HG02642 (cell line): ENCODE measurements at regions not wholly inside any gene's neighbourhood (a gene's known extent, or its start where the extent isn't known, plus 50 kb on each side); places are given as distances from the start of the nearest gene placed in this dataset.
"Not testable (repeated sequence)": the region's sequence is repeated elsewhere in the genome, so short reads cannot be mapped to it uniquely, and the experiment has no call there.

ENCODE experiments used
- ATAC-seq: cut with Tn5 transposase; IDR thresholded peaks from one replicate; pipeline ENCODE4 v1.9.1; 2021; ENCODE audit warnings: mild to moderate bottlenecking; ENCODE audit not compliant: unreplicated experiment, poor library complexity

DNA sequence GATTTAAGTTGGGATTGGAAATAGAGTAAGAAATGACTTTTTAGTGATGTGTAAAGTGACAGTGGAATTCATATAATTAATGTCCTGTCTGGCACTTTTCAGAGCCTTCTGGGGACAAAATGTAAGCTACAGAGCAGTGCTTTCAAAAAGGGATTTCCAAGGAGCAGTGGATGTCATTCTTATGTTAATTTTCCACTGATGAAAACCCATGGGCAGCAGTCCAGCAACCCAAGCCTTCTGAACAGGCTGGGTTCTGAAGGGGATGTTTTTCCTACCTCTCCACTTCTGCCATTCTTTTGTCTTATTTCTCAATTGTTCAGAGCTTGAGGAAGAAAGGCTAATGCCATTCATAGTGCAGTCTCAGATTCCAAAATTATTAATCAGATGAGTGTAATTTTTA, 717.6 kb upstream of the HS3ST1 start:
- no peak for ATAC-seq

DNA sequence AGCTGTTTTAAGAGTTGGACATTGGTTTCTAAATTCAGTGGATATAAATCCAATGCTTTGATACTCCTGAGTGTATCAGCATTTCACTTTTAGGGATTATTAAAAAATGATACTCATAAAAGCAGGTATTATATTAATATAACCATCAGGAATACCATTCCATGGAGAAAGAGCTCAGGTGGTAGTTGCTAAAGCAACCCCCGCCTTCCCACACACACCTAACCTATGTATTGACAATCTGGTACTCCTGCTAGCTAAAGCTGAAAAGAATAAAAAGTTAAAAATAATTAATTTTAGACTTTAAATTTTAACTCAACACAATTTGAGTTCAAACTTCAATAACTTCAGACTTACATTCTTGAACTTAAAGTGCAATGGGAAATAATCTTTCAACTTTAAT, 717.1 kb upstream of the HS3ST1 start:
- no peak for ATAC-seq

DNA sequence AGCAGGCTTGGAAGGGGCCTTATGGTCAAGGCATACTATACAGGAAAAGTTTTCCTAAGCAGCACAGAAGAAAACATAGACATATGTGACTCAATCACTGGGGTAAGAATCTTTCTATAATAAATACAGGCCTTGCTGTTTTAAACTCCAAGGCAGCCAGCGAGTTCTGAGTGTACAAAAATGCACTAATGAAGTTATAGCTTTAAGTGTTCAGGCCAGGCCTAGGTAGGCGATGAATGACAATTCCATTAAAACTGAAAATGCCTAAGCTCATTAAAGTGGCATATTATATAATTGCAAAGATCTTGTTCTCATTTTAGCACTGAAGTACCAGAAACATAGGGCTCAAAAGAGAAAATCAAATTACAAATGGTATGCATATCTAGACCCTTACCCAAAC, 716.4 kb upstream of the HS3ST1 start:
- no peak for ATAC-seq

DNA sequence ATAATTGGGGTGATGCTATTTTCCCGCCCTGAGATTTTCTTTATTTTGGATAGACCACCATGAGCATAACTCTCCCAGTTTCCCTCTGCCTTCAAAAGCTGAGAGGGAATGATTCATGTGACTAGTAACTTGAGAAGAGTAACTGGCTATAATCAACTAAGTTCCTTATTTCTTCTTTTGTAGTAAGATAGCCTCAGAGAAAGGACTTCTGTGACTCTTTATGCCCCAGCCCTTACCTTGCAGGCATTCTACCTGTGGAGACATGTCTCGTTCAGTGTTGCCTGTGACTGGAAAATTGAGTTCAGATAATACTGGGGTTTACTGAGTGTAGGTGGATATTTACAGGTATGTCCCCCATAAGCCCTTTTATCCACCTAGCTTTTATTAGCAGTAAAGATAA, 715.4 kb upstream of the HS3ST1 start:
- no peak for ATAC-seq

DNA sequence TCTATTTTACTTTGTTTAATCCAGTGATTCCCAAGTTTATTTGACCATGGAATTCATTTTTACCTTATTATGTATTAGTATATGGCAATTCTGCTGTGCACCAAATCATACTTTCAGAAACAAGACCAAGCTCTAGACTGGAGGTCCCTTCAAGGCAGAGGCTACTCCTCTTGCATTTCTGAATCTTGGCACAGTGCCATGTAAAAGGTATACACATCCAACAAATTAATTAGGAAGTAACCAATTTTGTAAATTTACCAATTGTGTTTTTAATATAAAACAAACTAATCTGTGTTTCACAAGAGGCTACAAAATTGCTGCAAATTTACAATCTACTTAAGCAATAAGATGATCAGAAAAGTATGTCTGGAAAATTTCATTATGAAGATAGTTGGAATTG, 712.2 kb upstream of the HS3ST1 start:
- no peak for ATAC-seq

DNA sequence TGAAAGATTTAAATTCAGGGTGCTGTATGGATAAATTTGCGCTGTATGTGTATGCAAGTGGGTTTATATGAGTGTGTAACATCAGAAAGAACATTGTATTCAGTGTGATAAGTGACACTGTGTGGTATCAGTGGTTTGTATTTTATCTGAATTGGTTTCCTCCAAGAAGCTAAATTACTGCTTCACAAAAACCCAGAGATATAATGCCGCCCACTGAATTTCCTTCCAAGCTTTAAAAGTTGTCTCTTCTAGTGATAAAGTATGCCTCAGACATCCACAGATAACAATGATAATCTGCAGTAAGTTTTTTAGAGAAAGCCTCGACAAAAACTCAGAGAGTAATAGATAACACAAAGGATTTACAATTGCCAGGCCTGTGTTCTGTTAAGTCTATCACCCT, 710.6 kb upstream of the HS3ST1 start:
- ATAC-seq: no peak

DNA sequence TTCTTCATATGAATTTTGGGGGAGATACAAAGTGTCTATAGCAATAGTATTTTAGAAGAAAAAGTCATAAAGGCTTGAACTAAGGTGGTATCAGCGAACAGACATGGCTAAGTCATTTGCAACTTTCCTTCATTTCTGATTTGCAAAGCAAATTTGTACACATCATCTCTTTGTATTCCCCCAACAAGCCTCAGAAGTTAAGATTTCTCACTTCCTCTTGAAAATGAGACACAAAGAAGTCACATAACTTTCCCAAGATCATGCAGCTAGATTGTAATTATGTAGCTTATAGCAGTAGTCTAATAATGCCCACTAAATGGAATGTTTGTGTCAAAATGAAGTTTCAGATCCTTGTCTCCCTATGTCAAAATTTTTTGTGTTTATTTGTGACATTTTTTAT, 709.8 kb upstream of the HS3ST1 start:
- no peak for ATAC-seq

DNA sequence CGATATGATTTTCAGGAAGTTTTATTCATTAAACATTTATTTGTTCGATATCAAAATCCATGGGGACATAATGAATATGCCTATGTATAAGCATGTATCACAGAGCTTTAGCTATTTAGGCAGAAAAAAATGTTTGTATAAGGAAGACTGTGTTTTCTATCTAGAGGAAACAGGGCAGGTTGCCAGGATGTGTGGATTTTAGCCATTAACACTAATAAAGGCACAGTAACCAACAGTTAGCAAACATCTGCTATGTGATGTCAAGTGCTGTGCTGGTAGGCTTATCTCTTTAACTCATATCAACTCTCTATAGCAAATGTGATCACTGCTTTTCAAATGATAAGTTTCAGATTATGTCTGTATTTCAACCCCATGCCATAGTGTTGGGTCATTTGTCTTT, 708.9 kb upstream of the HS3ST1 start:
- no peak for ATAC-seq

DNA sequence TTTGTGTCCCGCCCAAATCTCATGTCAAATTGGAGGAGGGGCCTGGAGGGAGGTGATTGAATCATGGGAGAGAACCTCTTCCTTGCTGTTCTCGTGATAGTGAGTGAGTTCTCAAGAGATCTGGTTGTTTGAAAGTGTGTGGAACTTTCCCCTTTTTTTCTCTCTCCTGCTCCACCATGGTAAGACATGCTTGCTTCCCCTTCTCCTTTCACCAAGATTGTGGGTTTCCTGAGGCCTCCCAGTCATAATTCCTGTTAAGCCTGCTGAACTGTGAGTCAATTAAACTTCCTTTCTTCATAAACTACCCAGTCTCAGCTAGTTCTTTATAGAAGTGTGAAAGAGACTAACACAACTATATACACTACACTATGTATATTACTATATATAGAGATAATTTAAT, 697.8 kb upstream of the HS3ST1 start:
- no peak for ATAC-seq

DNA sequence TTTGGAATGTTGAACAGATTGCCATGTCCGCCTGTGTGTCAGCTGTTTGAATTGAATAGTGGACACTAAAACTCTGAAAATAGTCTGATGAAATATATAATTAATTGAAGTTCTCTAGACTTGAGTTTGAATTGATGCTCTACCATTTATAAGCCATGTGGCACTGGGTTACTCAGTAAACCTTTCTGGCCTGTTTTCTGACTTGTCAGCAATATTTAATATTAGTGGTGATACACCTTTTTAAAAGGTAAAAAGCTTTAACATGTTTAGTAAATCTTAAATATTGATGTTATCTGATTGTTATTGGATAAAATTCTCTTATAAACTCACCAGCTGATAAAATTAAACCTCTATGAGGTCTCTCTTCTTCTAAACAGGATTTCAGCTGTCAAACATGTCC, 695.4 kb upstream of the HS3ST1 start:
- ATAC-seq: no peak

DNA sequence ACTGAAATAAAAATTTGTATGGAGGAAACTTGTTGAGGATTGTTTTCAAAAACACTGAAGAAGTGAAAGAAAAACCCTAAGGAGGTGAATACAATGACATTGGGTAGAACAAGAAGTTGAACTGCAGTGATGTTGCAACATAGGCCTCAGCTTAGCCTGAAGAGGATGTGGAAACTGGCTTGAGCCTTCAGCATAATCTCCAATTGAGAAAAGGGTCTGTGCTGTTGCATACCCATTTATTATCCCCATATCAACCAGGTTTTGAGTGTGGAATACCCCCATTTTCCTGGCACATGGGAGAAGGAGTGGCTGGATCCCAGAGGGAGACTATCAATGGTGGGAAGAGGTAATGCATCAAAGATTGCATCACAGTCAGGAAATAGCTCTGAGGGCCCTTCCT, 695.0 kb upstream of the HS3ST1 start:
- no peak for ATAC-seq

DNA sequence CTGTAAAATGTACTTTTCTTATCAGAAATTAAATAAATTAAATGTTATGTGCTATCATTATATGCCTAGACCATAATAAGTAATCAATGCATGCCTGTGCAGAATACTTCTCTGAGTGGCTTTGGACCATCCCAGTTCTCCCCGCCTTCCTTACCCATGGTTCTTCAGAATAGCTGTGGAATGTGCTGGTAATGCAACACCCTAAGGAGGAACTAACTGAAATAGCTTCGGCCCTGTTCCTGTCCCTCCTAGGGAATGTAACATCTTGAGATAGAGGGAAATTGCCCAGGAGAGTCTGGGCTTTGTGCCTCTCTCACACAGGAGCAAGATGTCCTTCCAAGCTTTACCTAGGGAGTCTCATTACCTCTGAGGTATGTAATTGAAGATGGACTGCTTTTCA, 693.6 kb upstream of the HS3ST1 start:
- no peak for ATAC-seq

DNA sequence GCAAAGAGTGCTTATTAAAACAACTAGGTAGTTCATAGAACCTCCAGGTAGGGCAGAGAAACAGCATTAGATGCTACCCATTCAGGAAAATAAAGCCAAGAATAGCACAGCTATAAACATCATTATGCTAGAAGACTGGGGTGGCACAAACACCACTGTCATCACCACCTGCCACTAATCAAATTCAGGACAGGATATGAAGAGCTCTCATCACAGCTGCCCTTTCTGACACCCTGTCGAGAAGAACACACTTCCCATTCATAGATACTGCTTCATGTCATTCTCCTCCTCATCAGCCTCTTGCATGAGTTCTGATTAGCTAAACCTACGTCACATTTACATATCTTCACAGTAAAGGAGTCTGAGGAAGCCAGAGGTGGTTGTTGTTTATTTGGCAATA, 692.3 kb upstream of the HS3ST1 start:
- ATAC-seq: no peak

DNA sequence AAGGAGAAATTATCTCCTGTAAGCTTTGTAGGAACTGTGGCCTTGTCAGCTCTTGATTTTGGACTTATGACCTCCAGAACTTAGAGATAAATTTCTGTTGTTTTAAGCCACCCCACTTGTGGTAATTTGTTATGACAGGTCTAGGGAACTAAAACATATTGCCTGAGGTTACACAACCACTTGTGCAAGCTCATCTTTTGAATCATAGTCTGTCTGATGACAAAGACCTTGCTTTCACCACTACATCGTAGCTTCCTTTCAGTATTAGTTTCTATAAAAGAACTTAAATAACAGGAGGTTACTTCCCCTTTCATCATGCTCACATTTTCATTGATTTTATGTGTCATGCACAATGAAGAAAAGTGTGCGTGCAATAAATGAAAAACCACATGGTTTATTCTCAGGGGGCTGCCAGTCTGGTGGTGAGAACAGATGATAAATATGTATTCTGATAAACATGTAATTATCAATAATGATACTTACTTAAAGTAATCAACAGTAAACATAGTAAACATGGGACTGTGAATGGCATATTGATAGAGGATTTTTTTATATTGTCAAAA, 690.0 kb upstream of the HS3ST1 start:
- ATAC-seq: peak; percentile 80

DNA sequence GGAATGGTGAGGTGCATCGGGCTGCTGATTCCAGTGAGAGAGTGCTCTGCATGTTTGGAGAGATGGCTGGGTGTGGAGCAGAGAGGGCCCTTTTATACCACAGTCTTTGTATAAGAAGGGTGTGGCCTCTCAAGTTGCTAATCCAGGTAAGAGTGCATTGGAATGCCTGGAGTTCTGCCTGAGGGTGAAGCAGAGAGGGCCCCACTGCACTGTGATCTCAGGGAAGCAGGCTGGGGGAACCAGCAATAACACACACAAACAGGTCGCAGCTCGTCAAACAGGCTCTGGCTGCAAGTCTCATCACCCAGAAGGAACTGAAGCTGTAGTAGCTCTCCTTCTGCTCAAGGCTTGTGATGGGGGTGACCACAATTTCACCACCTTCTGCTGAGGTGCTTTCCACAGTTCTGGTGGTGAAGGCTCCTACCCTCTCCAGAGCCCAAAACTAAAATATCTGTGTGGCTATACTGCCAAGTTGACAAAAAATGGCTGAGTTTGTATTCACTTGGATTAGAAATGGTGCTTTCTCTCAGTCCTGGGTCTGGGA, 687.4 kb upstream of the HS3ST1 start:
- ATAC-seq: no peak

DNA sequence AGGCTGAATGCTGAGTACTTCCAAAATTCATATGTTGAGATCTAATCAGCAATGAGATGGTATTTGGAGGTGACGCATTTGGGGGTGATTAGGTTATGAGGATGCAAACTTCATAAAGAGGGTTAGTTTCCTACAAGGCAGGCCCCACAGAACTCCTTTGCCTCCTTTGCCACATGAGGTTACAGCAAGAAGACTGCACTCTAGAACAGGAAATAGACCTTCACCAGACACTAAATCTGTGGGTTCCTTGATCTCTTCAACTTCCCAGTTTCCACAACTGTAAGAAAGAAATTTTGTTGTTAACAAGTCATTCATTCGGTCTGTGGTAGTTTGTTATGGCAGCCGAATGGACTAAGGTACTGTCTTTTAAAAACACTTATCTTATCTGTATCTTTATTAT, 681.9 kb upstream of the HS3ST1 start:
- no peak for ATAC-seq

DNA sequence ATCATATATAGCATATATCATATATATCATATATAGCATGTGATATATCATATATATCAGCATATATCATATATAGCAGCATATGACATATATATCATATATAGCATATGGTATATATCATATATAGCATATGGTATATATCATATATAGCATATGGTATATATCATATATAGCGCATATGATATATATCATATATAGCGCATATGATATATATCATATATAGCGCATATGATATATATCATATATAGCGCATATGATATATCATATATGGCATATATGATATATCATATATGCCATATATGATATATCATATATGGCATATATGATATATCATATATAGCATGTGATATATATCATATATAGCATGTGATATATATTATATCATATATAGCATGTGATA, 680.4 kb upstream of the HS3ST1 start:
- ATAC-seq: not testable (repeated sequence)

DNA sequence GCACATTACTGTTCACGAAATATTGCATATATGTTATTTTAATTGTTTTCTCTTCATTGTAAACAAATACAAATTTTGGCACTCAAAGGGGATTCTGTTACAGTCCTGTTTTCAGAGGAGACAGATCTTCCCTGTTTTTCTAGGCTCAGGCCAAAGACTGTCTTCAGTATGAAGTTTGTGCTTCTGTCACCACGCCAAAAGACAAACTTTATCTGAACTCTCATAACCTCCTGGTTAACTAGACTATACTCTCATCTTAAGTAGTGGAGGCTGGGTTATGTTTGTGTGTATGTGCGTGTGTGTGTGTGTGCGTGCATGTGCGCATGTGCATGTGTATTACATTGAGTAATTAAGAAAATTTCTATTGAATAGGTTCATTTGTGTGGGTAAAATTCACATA, 676.8 kb upstream of the HS3ST1 start:
- ATAC-seq: no peak

DNA sequence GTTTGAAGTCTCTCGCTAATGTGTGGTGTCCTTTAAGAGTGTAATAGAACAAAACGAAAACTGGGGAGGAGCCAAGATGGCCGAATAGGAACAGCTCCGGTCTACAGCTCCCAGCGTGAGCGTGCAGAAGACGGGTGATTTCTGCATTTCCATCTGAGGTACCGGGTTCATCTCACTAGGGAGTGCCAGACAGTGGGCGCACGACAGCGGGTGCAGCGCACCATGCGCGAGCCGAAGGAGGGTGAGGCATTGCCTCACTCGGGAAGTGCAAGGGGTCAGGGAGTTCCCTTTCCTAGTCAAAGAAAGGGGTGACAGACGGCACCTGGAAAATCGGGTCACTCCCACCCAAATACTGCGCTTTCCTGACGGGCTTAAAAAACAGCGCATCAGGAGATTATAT, 661.2 kb upstream of the HS3ST1 start:
- not testable (repeated sequence) for ATAC-seq

DNA sequence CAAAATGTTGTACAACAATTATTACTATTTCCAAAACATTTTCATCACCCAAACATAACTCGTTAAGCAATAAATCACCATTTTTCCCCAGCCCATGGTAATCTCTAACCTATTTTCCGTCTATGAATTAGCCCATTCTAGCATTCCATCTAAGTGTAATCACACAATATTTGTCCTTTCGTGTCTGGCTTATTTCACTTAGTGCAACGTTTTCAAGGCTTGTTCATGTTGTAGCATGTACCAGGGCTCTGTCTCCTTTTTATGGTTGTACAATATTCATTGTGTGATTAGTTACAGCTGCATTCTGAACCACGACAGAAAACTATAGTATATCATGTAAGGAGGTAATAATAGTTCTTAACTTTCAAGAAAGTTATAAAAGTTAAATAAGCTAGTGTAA, 656.0 kb upstream of the HS3ST1 start:
- no peak for ATAC-seq

DNA sequence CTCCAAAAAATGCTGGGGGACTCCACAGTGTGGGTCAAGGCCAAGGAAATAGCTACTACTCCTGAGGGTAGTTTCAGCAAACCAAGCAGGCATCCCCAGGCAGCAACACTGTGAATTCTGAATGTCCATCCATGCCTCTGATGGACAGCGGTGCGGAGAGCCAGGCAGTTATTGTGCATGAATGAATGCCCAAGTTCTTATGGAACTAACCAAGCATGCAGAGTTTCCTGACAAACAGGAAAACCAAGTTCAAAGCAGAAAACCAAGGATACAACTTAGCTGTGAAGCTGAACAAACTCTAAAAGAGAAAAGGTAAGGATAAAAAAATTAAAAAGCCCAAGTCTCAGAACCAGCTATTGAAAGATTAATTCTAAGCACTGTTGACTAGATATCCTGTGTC, 642.6 kb upstream of the HS3ST1 start:
- no peak for ATAC-seq

DNA sequence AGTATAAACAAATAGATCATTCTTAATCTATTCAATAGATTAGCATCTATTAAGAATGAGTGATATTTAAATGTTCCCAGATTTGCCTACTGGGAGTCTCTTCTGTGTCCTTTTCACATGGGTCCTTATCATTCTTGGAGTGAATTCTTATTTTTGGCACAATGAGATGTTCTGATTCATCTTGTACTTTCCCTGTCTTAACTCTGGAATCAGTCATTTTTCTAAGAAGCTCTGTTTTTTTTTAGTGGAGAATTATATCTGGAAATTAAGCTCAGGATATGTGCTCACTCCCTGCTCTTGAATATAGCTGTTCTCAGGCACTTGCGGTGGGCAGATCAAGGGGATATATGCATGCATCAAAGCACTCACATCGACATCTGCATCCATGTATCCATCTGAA, 625.3 kb upstream of the HS3ST1 start:
- ATAC-seq: no peak

DNA sequence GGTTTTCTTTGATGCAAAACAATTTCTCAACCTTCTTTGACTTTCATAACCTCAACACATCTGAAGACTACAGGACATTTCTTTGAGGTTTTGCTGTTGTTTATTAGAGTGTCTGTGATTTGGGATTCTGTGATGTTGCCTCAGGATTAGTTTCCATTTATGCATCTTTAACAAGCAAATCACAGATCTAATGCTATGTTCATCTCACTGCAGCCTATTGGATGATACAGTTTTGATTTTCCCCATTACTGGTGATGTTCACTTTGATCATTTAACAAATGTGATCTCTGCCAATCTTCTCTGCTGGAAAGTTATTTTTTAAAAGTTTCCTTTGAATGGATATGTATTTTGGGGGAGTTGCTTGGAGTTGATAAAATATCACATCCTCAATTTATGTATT, 624.9 kb upstream of the HS3ST1 start:
- ATAC-seq: no peak
